HL-60/S4 treated with phorbol 12-myristate 13-acetate at 8.2 ng/mL for 4 days and 3 days (cell line): ENCODE measurements at regions not wholly inside any gene's neighbourhood (a gene's known extent, or its start where the extent isn't known, plus 50 kb on each side); places are given as distances from the start of the nearest gene placed in this dataset.
"Not testable (repeated sequence)": the region's sequence is repeated elsewhere in the genome, so short reads cannot be mapped to it uniquely, and the experiment has no call there.

Experiments
- in situ Hi-C: fragments of 300-500 bp; cut with MboI; formaldehyde crosslinking; loops from 2 replicates; pipeline ENCODE4 v1.15.0; 2022; ENCODE audit warnings: low sequenced_read_pairs

- in situ Hi-C loops, result no loop called here
These were observed 89.9 kb upstream of the CIBAR2 start for GRCh38 chr16:85202051-85202601.

- in situ Hi-C loops, result no loop called here
These were observed 90.6 kb upstream of the CIBAR2 start for GRCh38 chr16:85202631-85203461.

- in situ Hi-C loops, result no loop called here
These were observed 91.2 kb upstream of the CIBAR2 start for GRCh38 chr16:85203462-85203813.

GRCh38 chr16:85204242-85205010 is 92.2 kb upstream of the CIBAR2 start:
- in situ Hi-C loops, result no loop called here

GRCh38 chr16:85205257-85205656 is 93.0 kb upstream of the CIBAR2 start:
- in situ Hi-C loops, result not testable (repeated sequence)

- in situ Hi-C loops, result no loop called here
These were observed 93.6 kb upstream of the CIBAR2 start for GRCh38 chr16:85205747-85206471.

- in situ Hi-C loops, result no loop called here
These were observed 94.4 kb upstream of the CIBAR2 start for GRCh38 chr16:85206472-85207356.

- in situ Hi-C loops, result no loop called here
These were observed 95.2 kb upstream of the CIBAR2 start for GRCh38 chr16:85207357-85207921.

GRCh38 chr16:85208181-85208580 is 95.9 kb upstream of the CIBAR2 start:
- in situ Hi-C loops, result no loop called here

GRCh38 chr16:85208643-85209520 is 96.6 kb upstream of the CIBAR2 start:
- in situ Hi-C loops, result no loop called here

- in situ Hi-C loops, result no loop called here
These were observed 97.4 kb upstream of the CIBAR2 start for GRCh38 chr16:85209526-85210121.

GRCh38 chr16:85210423-85211169 is 98.3 kb upstream of the CIBAR2 start:
- in situ Hi-C loops, result no loop called here

GRCh38 chr16:85211271-85211801 is 99.1 kb upstream of the CIBAR2 start:
- in situ Hi-C loops, result no loop called here

- in situ Hi-C loops, result no loop called here
These were observed 101.8 kb upstream of the CIBAR2 start for GRCh38 chr16:85213926-85214675.

GRCh38 chr16:85215478-85216118 is 103.3 kb upstream of the CIBAR2 start:
- in situ Hi-C loops, result no loop called here
